Astrocyte (in vitro differentiated cells and primary cell): ENCODE measurements at regions not wholly inside any gene's neighbourhood (a gene's known extent, or its start where the extent isn't known, plus 50 kb on each side); places are given as distances from the start of the nearest gene placed in this dataset.

Source experiments
- EZH2 ChIP-seq: IDR thresholded peaks from 2 replicates; pipeline ENCODE4 v1.6.1; 2012; ENCODE audit warnings: mild to moderate bottlenecking, low read length, inconsistent platforms; ENCODE audit not compliant: insufficient read depth
- TF ChIP-seq, protein P1 (sequence below): IDR thresholded peaks from 2 replicates; pipeline ENCODE4 v1.5.1; 2011; ENCODE audit warnings: low read depth, mild to moderate bottlenecking, inconsistent platforms, low read length, moderate library complexity; ENCODE audit not compliant: insufficient read depth

DNA sequence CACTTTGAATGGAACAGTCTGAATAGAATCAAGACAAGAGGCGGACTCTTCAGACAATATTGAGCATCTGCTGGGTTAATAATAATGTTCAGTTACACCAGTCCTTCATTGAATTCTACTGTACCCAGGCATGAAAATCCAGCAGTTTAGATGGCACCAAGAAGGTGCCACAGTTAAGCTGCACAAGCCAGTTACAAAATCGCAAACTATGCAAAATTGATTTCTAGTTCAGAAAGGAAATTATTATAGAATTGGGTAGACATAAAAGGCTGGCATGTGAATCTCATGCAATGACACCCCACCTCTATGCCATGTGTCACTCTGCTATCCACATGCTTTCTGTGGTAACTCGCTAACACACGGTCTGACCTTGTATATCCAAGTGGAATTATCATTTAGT lies 105.8 kb upstream of the VCX3A start:
- TF ChIP-seq, protein P1, sequence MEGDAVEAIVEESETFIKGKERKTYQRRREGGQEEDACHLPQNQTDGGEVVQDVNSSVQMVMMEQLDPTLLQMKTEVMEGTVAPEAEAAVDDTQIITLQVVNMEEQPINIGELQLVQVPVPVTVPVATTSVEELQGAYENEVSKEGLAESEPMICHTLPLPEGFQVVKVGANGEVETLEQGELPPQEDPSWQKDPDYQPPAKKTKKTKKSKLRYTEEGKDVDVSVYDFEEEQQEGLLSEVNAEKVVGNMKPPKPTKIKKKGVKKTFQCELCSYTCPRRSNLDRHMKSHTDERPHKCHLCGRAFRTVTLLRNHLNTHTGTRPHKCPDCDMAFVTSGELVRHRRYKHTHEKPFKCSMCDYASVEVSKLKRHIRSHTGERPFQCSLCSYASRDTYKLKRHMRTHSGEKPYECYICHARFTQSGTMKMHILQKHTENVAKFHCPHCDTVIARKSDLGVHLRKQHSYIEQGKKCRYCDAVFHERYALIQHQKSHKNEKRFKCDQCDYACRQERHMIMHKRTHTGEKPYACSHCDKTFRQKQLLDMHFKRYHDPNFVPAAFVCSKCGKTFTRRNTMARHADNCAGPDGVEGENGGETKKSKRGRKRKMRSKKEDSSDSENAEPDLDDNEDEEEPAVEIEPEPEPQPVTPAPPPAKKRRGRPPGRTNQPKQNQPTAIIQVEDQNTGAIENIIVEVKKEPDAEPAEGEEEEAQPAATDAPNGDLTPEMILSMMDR = no peak
- TF ChIP-seq EZH2 = no peak
